ENCODE measurements at regions not wholly inside any gene's neighbourhood (a gene's known extent, or its start where the extent isn't known, plus 50 kb on each side); places are given as distances from the start of the nearest gene placed in this dataset.

DNA sequence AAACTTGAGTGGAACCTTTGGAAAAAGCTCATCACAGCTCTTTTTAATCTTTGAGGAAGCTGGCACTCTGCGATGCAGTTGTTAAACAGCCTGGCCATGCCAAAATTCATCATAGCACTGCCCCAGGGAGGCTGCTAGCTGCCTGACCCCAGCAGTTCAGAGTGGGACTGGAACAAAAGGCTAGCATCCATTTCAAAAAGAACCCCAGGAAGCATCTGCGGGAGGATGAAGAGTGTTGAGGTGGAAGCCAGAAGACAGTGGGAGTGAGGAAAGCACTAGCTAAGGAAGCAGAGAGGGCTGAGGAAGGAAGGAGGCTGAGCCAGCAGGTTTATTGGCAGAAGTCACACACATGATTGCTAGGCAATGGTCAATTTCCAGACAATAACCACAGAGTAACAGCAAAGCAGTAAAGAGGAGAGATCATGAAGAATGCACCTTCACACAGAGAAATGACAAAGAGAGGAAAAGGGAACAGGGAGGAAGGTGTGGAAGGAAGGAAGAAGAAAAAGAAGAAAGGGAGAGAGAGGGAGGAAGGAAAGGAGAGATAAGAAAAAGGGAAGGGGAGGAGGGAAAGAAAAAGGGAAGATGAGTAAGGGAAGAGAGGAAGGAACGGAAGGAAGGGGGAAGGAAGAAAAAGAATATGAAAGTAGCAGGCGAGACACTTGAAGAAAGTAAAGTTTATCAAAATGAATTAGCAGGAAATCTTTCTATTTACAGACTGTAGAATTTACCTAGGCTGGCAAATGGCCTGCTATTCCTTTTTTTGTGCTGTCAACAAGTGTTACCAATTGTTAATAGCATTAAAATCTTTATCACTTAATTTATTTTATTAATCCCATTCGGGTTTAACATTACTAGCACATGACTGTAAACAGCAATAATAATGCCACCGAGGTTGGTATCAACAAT, 270.0 kb upstream of the PSMD7 start:
- H3K27me3 ChIP-seq, result no peaks in the 10 kb centered on the region; the same call in 1 of the 2 replicates
- H3K4me3 ChIP-seq (ENCODE audit: low read depth, low read length), result no peak overlapping the region
- DNase-seq, result no peak
- no peaks in the 10 kb centered on the region for H3K36me3 ChIP-seq
- TF ChIP-seq, protein P1, sequence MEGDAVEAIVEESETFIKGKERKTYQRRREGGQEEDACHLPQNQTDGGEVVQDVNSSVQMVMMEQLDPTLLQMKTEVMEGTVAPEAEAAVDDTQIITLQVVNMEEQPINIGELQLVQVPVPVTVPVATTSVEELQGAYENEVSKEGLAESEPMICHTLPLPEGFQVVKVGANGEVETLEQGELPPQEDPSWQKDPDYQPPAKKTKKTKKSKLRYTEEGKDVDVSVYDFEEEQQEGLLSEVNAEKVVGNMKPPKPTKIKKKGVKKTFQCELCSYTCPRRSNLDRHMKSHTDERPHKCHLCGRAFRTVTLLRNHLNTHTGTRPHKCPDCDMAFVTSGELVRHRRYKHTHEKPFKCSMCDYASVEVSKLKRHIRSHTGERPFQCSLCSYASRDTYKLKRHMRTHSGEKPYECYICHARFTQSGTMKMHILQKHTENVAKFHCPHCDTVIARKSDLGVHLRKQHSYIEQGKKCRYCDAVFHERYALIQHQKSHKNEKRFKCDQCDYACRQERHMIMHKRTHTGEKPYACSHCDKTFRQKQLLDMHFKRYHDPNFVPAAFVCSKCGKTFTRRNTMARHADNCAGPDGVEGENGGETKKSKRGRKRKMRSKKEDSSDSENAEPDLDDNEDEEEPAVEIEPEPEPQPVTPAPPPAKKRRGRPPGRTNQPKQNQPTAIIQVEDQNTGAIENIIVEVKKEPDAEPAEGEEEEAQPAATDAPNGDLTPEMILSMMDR (IDR thresholded peaks at IDR 0.05; ENCODE audit: low read depth, low read length), result no peak
- no peaks in the 10 kb centered on the region for H3K9me3 ChIP-seq
- H3K4me1 ChIP-seq, result no peaks in the 10 kb centered on the region

DNA sequence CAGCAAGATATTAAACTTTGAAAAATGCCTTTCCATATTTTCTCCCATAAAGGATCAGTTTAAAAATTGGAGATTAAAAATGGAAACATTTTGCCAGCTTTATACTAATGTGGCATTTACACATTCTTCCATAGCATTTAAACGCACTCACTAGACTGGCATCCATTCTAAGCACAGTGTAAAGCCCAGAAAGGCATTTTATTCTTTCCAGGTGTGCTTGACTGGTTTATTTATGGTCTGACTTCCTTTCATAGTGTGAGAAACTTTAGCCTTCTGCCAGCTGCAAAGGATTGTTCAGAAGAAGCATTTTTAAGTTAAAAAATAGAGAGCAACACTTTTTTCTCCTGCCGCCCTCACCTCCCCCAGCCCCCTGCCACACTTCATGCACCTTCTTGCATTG, 271.7 kb upstream of the PSMD7 start:
- Histone ChIP-seq H3K27me3 (no peaks in the 10 kb centered on the region; the same call in 1 of the 2 replicates), H3K36me3 (no peaks in the 10 kb centered on the region), H3K9me3 (no peaks in the 10 kb centered on the region), H3K4me1 (no peaks in the 10 kb centered on the region), H3K4me3 (ENCODE audit: low read depth, low read length) (no peak overlapping the region)
- TF ChIP-seq, protein P1 (IDR thresholded peaks at IDR 0.05; ENCODE audit: low read depth, low read length), result no peak
- no peak for DNase-seq

DNA sequence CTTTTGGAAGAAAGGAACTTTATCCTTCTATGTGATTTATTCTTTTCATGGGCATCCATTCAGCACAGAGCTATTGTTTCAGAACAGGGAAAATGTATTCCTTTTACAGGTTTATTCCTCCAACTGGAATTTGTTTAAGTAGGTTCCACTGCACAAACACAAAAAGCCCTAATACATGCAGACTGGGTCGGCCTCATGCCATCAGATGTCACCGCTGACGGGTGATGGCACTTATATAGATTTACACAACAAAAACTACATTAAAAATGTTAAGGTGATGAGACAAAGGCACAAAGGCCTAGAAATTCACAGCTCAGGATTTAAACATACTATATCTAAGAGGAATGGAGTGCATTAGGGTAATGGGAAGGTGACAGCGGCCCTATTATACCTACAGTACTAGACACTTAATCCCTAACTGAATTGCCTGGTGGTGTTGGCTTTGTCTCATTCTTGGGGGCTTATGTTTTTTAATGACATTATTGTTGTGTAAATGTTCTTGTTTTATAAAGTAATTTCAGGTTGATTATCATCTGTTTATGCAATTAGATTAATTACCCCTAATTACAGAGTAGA, 276.4 kb upstream of the PSMD7 start:
- no peak for DNase-seq

DNA sequence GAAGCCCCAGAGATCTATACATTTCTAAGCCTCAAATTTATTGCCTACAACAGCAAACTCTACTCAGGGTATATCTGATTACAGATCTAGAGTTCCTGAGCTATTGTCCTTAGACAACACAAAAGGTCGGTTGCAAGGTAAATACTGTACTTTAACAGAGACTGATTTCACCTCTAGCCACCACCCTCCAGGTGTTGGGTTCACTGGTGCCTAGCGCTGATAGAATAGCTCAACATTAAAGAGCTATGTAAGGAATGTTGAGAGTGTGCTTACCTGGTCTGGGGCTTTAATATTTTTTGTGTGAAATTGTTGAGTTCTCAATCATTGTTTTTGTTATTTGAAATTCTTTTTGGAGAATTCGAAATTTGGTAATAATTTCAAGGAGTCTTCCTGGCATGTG, 277.0 kb upstream of the PSMD7 start:
- DNase-seq, result no peak
- TF ChIP-seq, protein P1 (IDR thresholded peaks at IDR 0.05; ENCODE audit: low read depth, low read length), result no peak
- Histone ChIP-seq H3K4me3 (ENCODE audit: low read depth, low read length) (no peak overlapping the region), H3K36me3 (no peaks in the 10 kb centered on the region), H3K9me3 (no peaks in the 10 kb centered on the region), H3K4me1 (no peaks in the 10 kb centered on the region), H3K27me3 (peaks cover 6% of the 10 kb centered on the region; the same call in 1 of the 2 replicates)

More for the DNA sequence above, 276.4 kb upstream of the PSMD7 start:
- H3K36me3 ChIP-seq, result no peaks in the 10 kb centered on the region
- H3K27me3 ChIP-seq, result peaks cover 6% of the 10 kb centered on the region; the same call in 1 of the 2 replicates
- TF ChIP-seq, protein P1 (IDR thresholded peaks at IDR 0.05; ENCODE audit: low read depth, low read length), result no peak
- H3K4me3 ChIP-seq (ENCODE audit: low read depth, low read length), result no peak overlapping the region
- H3K4me1 ChIP-seq, result no peaks in the 10 kb centered on the region
- H3K9me3 ChIP-seq, result no peaks in the 10 kb centered on the region

DNA sequence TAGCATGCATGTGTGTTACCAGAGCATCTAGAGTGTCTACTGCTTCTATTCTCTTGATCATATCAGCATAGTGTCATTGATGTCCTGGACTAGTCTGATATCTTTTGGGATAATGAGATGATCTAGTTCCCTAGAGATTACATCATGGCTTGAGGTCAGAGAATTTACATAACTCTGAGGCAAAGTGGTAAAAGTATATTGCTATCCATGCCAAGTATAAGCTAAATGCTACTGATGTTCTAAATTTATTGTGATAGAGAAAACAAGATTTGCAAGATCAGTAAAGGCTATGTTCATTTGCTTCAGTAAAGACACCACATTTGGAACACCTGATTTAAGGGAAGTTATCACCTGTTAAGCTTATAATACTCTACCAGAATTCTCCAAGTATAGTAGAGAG, 280.7 kb upstream of the PSMD7 start:
- no peaks in the 10 kb centered on the region for H3K4me1 ChIP-seq
- H3K36me3 ChIP-seq, result no peaks in the 10 kb centered on the region
- no peak for DNase-seq
- no peaks in the 10 kb centered on the region for H3K9me3 ChIP-seq
- peaks cover 6% of the 10 kb centered on the region; the same call in 1 of the 2 replicates for H3K27me3 ChIP-seq
- H3K4me3 ChIP-seq (ENCODE audit: low read depth, low read length), result no peak overlapping the region
- TF ChIP-seq, protein P1 (IDR thresholded peaks at IDR 0.05; ENCODE audit: low read depth, low read length), result no peak

DNA sequence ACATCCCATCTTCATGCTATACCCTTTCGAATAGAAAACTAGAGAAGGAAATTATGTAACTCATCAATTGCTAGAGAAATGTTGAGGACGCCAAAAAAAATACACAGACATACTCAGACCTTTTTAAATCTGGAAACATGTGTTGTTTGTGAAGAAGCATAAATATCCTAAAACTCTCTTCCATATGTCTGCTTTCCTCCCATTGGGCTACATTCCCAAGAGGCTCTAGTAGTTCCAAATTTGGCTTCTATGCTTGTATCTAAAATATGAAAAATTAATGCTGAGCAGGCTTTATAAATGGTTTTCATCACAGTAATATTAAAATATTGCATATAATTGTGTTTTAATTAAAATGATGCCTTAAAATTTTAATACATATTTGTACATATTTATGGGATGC, 297.9 kb upstream of the PSMD7 start:
- Histone ChIP-seq H3K36me3 (no peaks in the 10 kb centered on the region), H3K9me3 (no peaks in the 10 kb centered on the region), H3K4me1 (no peaks in the 10 kb centered on the region), H3K4me3 (ENCODE audit: low read depth, low read length) (no peak overlapping the region), H3K27me3 (0 out of 2 replicates have a peak, but pooled peaks cover 2% of the 10 kb centered on the region)
- DNase-seq, result no peak
- TF ChIP-seq, protein P1 (IDR thresholded peaks at IDR 0.05; ENCODE audit: low read depth, low read length), result no peak
